Fibroblast of lung (primary cell): ENCODE measurements at regions not wholly inside any gene's neighbourhood (a gene's known extent, or its start where the extent isn't known, plus 50 kb on each side); places are given as distances from the start of the nearest gene placed in this dataset.
"Not testable (repeated sequence)": the region's sequence is repeated elsewhere in the genome, so short reads cannot be mapped to it uniquely, and the experiment has no call there.

Source experiments
- DNase-seq, 2 donors: peaks; one replicate each; pipeline versions ENCODE4 v3.0.0 to v3.0.0-alpha.2; 2010; ENCODE audit warnings: low read depth in 2 of 2
- H2AFZ ChIP-seq: 2 replicates; pipeline ENCODE4 v1.5.1; 2012; ENCODE audit warnings: low read length, control low read depth, inconsistent platforms
- H3K27ac ChIP-seq: 2 replicates; pipeline ENCODE4 v1.5.1; 2011; ENCODE audit warnings: low read length, control low read depth; ENCODE audit not compliant: insufficient read depth
- H3K27me3 ChIP-seq: 2 replicates; pipeline ENCODE4 v1.5.1; 2011; ENCODE audit warnings: mild to moderate bottlenecking, low read length; ENCODE audit not compliant: control insufficient read depth, insufficient read depth
- H3K36me3 ChIP-seq: 2 replicates; pipeline ENCODE4 v1.5.1; 2011; ENCODE audit warnings: low read length; ENCODE audit not compliant: control insufficient read depth, insufficient read depth
- H3K4me1 ChIP-seq: 2 replicates; pipeline ENCODE4 v1.5.1; 2011; ENCODE audit warnings: low read length; ENCODE audit not compliant: control insufficient read depth, insufficient read depth; ENCODE audit errors: extremely low read depth
- H3K4me2 ChIP-seq: 2 replicates; pipeline ENCODE4 v1.5.1; 2011; ENCODE audit warnings: low read length, control low read depth; ENCODE audit not compliant: insufficient read depth; ENCODE audit errors: extremely low read depth
- H3K4me3 ChIP-seq, 4 experiments: fragments of 200-600 bp in 1 of 4; sonication (generic) in 1 of 4; replicated peaks in 1 of 4; 2 replicates each; pipeline ENCODE4 v1.5.1; 2011 to 2016; ENCODE audit warnings: low read length in 4 of 4, low read depth in 3 of 4, mild to moderate bottlenecking in 3 of 4, control low read depth in 2 of 4, inconsistent platforms in 1 of 4, mixed read lengths in 1 of 4; ENCODE audit not compliant: insufficient read depth in 1 of 4; ENCODE audit errors: control extremely low read depth in 1 of 4
- H3K79me2 ChIP-seq: 2 replicates; pipeline ENCODE4 v1.5.1; 2012; ENCODE audit warnings: mild to moderate bottlenecking, low read length, inconsistent platforms; ENCODE audit not compliant: control insufficient read depth, insufficient read depth
- H3K9ac ChIP-seq: 2 replicates; pipeline ENCODE4 v1.5.1; 2011; ENCODE audit warnings: mild to moderate bottlenecking, low read length, control low read depth; ENCODE audit not compliant: insufficient read depth
- H3K9me3 ChIP-seq: 2 replicates; pipeline ENCODE4 v1.5.1; 2012; ENCODE audit warnings: low read depth, low read length; ENCODE audit not compliant: control insufficient read depth, insufficient read depth
- H4K20me1 ChIP-seq: 2 replicates; pipeline ENCODE4 v1.5.1; 2011; ENCODE audit warnings: low read length; ENCODE audit not compliant: control insufficient read depth, insufficient read depth; ENCODE audit errors: extremely low read depth
- EZH2 ChIP-seq: IDR thresholded peaks from 2 replicates; pipeline ENCODE4 v1.5.1; 2012; ENCODE audit warnings: low read length, control low read depth, mild to moderate bottlenecking; ENCODE audit errors: missing control alignments
- TF ChIP-seq, protein P1 (sequence below), 2 donors: IDR thresholded peaks in 1 of 2; conservative IDR thresholded peaks in 1 of 2; 1 replicate in 1 of 2; 2 replicates in 1 of 2; pipeline ENCODE4 v1.5.1; 2011 to 2012; ENCODE audit warnings: low read length in 2 of 2, control low read depth in 1 of 2, inconsistent platforms in 1 of 2, low read depth in 1 of 2, mild to moderate bottlenecking in 1 of 2

DNA sequence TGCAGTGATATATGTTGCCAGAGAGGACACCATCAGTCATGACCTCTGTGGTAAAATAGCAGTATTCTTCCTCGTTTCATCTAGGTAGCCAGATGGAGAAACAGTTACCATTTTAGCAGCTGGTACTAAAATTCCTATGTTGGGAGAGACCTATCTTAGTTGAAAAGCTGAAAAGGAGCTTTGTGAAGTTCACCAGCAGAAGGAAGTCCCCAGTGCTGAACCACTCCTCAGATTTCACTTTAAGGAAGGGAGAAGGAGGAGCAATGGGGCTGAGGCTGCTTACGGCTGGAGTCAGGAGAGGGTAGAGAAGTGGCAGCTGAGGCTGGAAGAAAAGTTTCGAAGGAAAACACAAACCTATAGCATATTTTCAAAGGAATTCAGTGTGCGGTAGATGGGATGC is 103.7 kb downstream of the ATXN3L start:
- no peak for TF ChIP-seq EZH2
- TF ChIP-seq, protein P1, sequence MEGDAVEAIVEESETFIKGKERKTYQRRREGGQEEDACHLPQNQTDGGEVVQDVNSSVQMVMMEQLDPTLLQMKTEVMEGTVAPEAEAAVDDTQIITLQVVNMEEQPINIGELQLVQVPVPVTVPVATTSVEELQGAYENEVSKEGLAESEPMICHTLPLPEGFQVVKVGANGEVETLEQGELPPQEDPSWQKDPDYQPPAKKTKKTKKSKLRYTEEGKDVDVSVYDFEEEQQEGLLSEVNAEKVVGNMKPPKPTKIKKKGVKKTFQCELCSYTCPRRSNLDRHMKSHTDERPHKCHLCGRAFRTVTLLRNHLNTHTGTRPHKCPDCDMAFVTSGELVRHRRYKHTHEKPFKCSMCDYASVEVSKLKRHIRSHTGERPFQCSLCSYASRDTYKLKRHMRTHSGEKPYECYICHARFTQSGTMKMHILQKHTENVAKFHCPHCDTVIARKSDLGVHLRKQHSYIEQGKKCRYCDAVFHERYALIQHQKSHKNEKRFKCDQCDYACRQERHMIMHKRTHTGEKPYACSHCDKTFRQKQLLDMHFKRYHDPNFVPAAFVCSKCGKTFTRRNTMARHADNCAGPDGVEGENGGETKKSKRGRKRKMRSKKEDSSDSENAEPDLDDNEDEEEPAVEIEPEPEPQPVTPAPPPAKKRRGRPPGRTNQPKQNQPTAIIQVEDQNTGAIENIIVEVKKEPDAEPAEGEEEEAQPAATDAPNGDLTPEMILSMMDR (conservative IDR thresholded peaks at IDR 0.05 in 1 of 2, IDR thresholded peaks at IDR 0.05 in 1 of 2; ENCODE audit: low read depth in 1 of 2, low read length in 2 of 2), result no peak
- no peaks in the 10 kb centered on the region for H3K4me1 ChIP-seq
- no peak overlapping the region for H3K4me2 ChIP-seq
- no peaks in the 10 kb centered on the region for H3K36me3 ChIP-seq
- H2AFZ ChIP-seq, result no peak overlapping the region
- peak overlapping the region; percentile 71 for H3K27ac ChIP-seq
- peak; percentile 49 to 64 for DNase-seq
- H3K79me2 ChIP-seq, result no peaks in the 10 kb centered on the region
- H3K9ac ChIP-seq, result no peak overlapping the region
- H3K27me3 ChIP-seq, result no peaks in the 10 kb centered on the region
- H3K4me3 ChIP-seq, result no peak overlapping the region
- no peaks in the 10 kb centered on the region for H3K9me3 ChIP-seq
- H4K20me1 ChIP-seq, result no peaks in the 10 kb centered on the region

DNA sequence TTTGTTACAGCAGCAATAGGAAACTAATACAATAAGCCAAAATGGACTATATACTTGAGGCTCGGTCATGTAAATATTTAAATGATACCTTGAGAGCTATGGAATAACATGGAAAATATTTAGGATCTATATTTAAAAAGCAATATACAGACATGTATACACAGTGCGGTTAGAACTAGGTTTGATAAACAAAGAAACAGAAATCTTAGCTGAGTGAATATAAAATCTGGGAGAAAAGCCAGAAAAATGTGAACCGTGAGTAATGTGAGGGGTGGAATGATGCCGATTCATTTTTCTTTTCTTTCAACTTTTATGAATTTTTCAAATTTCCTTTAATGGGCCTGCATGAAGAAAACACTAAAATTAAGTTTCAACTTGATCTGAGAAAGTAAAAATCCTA is 104.1 kb downstream of the ATXN3L start:
- H3K36me3 ChIP-seq, result no peaks in the 10 kb centered on the region
- H4K20me1 ChIP-seq, result no peaks in the 10 kb centered on the region
- H3K4me2 ChIP-seq, result no peak overlapping the region
- TF ChIP-seq, protein P1 (conservative IDR thresholded peaks at IDR 0.05 in 1 of 2, IDR thresholded peaks at IDR 0.05 in 1 of 2; ENCODE audit: low read depth in 1 of 2, low read length in 2 of 2), result no peak
- TF ChIP-seq EZH2, result no peak
- H3K9me3 ChIP-seq, result no peaks in the 10 kb centered on the region
- no peaks in the 10 kb centered on the region for H3K27me3 ChIP-seq
- DNase-seq, result peak; percentile 61 to 81
- no peak overlapping the region for H2AFZ ChIP-seq
- H3K79me2 ChIP-seq, result no peaks in the 10 kb centered on the region
- no peaks in the 10 kb centered on the region for H3K4me1 ChIP-seq
- H3K4me3 ChIP-seq, result no peak overlapping the region
- peak overlapping the region; percentile 71 for H3K27ac ChIP-seq
- no peak overlapping the region for H3K9ac ChIP-seq

DNA sequence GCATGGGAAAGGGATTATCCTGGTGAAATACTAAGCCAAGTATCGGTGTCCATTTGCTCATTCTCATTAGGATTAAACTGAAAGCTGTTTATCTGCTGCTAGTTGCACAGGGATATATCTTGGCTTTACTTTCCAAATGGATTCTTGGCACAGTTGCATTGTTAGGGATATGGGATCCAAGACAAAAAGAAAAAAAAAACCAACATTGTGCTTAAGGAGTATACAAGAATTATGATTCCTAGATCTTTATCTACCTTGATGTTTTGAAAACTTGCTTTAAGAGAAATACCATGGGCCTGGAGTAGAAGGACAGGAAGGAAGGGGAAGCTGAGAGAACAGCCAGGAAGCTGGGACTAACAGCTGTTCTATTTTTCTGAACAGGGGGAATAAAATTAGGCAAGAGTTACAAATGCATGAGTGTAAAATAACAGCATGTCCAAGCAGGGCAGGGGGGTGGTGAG is 107.6 kb downstream of the ATXN3L start:
- H3K27ac ChIP-seq, result no peak overlapping the region
- H3K4me2 ChIP-seq, result no peak overlapping the region
- H3K9ac ChIP-seq, result no peak overlapping the region
- TF ChIP-seq, protein P1 (conservative IDR thresholded peaks at IDR 0.05 in 1 of 2, IDR thresholded peaks at IDR 0.05 in 1 of 2; ENCODE audit: low read depth in 1 of 2, low read length in 2 of 2), result no peak
- TF ChIP-seq EZH2, result no peak
- no peaks in the 10 kb centered on the region for H3K9me3 ChIP-seq
- no peaks in the 10 kb centered on the region for H3K79me2 ChIP-seq
- no peaks in the 10 kb centered on the region for H4K20me1 ChIP-seq
- DNase-seq, result peak in 1 of 2 donors; percentile 61
- H3K4me1 ChIP-seq, result no peaks in the 10 kb centered on the region
- no peak overlapping the region for H3K4me3 ChIP-seq
- H2AFZ ChIP-seq, result no peak overlapping the region
- no peaks in the 10 kb centered on the region for H3K27me3 ChIP-seq
- no peaks in the 10 kb centered on the region for H3K36me3 ChIP-seq

DNA sequence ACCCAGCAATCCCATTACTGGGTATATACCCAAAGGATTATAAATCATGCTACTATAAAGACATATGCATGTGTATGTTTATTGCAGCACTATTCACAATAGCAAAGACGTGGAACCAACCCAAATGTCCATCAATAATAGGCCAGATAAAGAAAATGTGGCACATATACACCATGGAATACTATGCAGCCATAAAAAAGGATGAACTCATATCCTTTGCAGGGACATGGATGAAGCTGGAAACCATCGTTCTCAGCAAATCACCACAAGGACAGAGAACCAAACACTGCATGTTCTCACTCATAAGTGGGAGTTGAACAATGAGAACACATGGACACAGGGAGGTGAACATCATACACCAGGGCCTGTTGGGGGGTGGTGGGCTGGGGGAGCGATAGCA is 109.7 kb downstream of the ATXN3L start:
- not testable (repeated sequence) for H3K9me3 ChIP-seq, H3K4me3 ChIP-seq, H3K27me3 ChIP-seq, H3K4me1 ChIP-seq, DNase-seq, H2AFZ ChIP-seq, H3K27ac ChIP-seq, H3K4me2 ChIP-seq, H3K79me2 ChIP-seq, H3K9ac ChIP-seq, H4K20me1 ChIP-seq, H3K36me3 ChIP-seq

DNA sequence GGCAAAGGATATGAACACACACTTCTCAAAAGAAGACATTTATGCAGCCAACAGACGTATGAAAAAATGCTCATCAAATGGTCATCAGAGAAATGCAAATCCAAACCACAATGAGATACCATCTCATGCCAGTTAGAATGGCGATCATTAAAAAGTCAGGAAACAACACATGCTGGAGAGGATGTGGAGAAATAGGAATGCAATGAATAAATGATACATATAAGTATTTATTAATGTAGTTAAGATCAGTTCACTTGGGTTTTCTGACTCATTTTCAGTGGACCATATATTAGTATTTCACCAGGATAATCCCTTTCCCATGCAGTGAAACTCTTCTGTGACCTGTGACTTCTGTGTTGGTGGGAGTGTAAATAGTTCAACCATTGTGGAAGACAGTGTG is 110.1 kb downstream of the ATXN3L start:
- not testable (repeated sequence) for H3K27ac ChIP-seq, H3K79me2 ChIP-seq, H2AFZ ChIP-seq, H3K4me3 ChIP-seq, H3K27me3 ChIP-seq, H3K4me1 ChIP-seq, H3K9ac ChIP-seq, H3K4me2 ChIP-seq, H4K20me1 ChIP-seq, H3K36me3 ChIP-seq, H3K9me3 ChIP-seq
- DNase-seq, result peak in 1 of 2 donors; percentile 38
